ENCODE measurements at regions not wholly inside any gene's neighbourhood (a gene's known extent, or its start where the extent isn't known, plus 50 kb on each side); places are given as distances from the start of the nearest gene placed in this dataset.

DNA sequence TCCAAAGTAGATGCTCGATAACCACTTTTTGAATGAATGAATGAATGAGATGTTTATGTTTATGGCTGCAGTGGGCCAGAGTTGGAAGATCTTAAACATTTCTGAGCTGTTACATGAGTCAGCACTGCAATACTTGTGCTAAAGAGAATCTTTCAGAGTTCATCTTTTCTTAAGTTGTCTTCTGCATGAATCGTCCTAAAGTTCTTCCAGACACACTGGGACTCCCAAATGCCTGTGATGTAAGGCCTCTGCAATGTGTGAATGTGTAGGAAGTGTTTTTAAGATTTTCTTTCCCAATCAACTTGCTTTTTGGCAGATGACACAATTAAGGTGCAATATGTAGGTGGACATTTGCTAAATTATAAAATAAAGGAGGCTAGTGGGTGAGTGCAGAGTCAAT, 50.3 kb upstream of the TRIM9 start:
- TF ChIP-seq, protein P1, sequence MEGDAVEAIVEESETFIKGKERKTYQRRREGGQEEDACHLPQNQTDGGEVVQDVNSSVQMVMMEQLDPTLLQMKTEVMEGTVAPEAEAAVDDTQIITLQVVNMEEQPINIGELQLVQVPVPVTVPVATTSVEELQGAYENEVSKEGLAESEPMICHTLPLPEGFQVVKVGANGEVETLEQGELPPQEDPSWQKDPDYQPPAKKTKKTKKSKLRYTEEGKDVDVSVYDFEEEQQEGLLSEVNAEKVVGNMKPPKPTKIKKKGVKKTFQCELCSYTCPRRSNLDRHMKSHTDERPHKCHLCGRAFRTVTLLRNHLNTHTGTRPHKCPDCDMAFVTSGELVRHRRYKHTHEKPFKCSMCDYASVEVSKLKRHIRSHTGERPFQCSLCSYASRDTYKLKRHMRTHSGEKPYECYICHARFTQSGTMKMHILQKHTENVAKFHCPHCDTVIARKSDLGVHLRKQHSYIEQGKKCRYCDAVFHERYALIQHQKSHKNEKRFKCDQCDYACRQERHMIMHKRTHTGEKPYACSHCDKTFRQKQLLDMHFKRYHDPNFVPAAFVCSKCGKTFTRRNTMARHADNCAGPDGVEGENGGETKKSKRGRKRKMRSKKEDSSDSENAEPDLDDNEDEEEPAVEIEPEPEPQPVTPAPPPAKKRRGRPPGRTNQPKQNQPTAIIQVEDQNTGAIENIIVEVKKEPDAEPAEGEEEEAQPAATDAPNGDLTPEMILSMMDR (conservative IDR thresholded peaks at IDR 0.05), result no peak
- TF ChIP-seq ZFX (IDR thresholded peaks at IDR 0.05), result no peak
